H9 (cell line): ENCODE measurements at regions not wholly inside any gene's neighbourhood (a gene's known extent, or its start where the extent isn't known, plus 50 kb on each side); places are given as distances from the start of the nearest gene placed in this dataset.

Experiments
- DNase-seq: peaks from one replicate; pipeline ENCODE4 v3.0.0-alpha.2; 2017
- H2AFZ ChIP-seq: one replicate; pipeline ENCODE4 v1.6.1; 2013; ENCODE audit warnings: mild to moderate bottlenecking, low read length, control low read depth, moderate library complexity
- H2AK5ac ChIP-seq: 2 replicates; pipeline ENCODE4 v1.6.1; 2013; ENCODE audit warnings: low read length, control low read depth, mixed read lengths; ENCODE audit not compliant: insufficient read length
- H2BK120ac ChIP-seq: one replicate; pipeline ENCODE4 v1.6.1; 2013; ENCODE audit warnings: low read depth, mild to moderate bottlenecking, low read length, control low read depth, inconsistent platforms; ENCODE audit not compliant: poor library complexity, severe bottlenecking
- H2BK12ac ChIP-seq: 2 replicates; pipeline ENCODE4 v1.6.1; 2013; ENCODE audit warnings: low read length, control low read depth, mixed read lengths, low read depth; ENCODE audit not compliant: insufficient read length
- H2BK15ac ChIP-seq: 2 replicates; pipeline ENCODE4 v1.6.1; 2013; ENCODE audit warnings: low read depth, low read length, control low read depth
- H2BK20ac ChIP-seq: one replicate; pipeline ENCODE4 v1.6.1; 2013; ENCODE audit warnings: low read depth, mild to moderate bottlenecking, low read length, control low read depth, inconsistent platforms; ENCODE audit not compliant: poor library complexity, severe bottlenecking
- H2BK5ac ChIP-seq: 2 replicates; pipeline ENCODE4 v1.6.1; 2013; ENCODE audit warnings: low read length, control low read depth, mixed read lengths; ENCODE audit not compliant: insufficient read length
- H3K14ac ChIP-seq: 2 replicates; pipeline ENCODE4 v1.6.1; 2013; ENCODE audit warnings: low read length, control low read depth; ENCODE audit not compliant: insufficient read depth
- H3K18ac ChIP-seq: 2 replicates; pipeline ENCODE4 v1.6.1; 2013; ENCODE audit warnings: low read depth, mild to moderate bottlenecking, mixed read lengths, low read length, control low read depth; ENCODE audit not compliant: insufficient read length
- H3K23ac ChIP-seq: 2 replicates; pipeline ENCODE4 v1.6.1; 2013; ENCODE audit warnings: low read length, control low read depth, mixed read lengths, low read depth; ENCODE audit not compliant: insufficient read length
- H3K23me2 ChIP-seq: 2 replicates; pipeline ENCODE4 v1.6.1; 2013; ENCODE audit warnings: low read depth, mild to moderate bottlenecking, mixed read lengths, low read length, control low read depth; ENCODE audit not compliant: insufficient read length, poor library complexity, severe bottlenecking
- H3K27ac ChIP-seq: 2 replicates; pipeline ENCODE4 v1.5.1; 2013; ENCODE audit warnings: low read length, control low read depth, mixed read lengths, low read depth; ENCODE audit not compliant: insufficient read length
- H3K27me3 ChIP-seq: 2 replicates; pipeline ENCODE4 v1.6.1; 2013; ENCODE audit warnings: low read length, control low read depth, inconsistent platforms; ENCODE audit not compliant: insufficient read depth
- H3K4ac ChIP-seq: 2 replicates; pipeline ENCODE4 v1.6.1; 2013; ENCODE audit warnings: low read depth, mild to moderate bottlenecking, control low read depth, inconsistent platforms, low read length, moderate library complexity
- H3K4me1 ChIP-seq: 2 replicates; pipeline ENCODE4 v1.6.1; 2013; ENCODE audit warnings: low read length, control low read depth, inconsistent platforms; ENCODE audit not compliant: insufficient read depth
- H3K4me2 ChIP-seq: 2 replicates; pipeline ENCODE4 v1.6.1; 2013; ENCODE audit warnings: low read length, control low read depth, mixed read lengths; ENCODE audit not compliant: insufficient read length, insufficient read depth
- H3K56ac ChIP-seq: 2 replicates; pipeline ENCODE4 v1.6.1; 2013; ENCODE audit warnings: low read depth, mild to moderate bottlenecking, mixed read lengths, low read length, control low read depth; ENCODE audit not compliant: insufficient read length
- H3K79me1 ChIP-seq: 2 replicates; pipeline ENCODE4 v1.6.1; 2013; ENCODE audit warnings: low read depth, mild to moderate bottlenecking, moderate library complexity, low read length, control low read depth, inconsistent platforms; ENCODE audit not compliant: insufficient read depth, poor library complexity, severe bottlenecking
- H3K79me2 ChIP-seq: 2 replicates; pipeline ENCODE4 v1.6.1; 2013; ENCODE audit warnings: low read length, control low read depth, inconsistent platforms; ENCODE audit not compliant: insufficient read depth
- H3K9ac ChIP-seq: 2 replicates; pipeline ENCODE4 v1.6.1; 2013; ENCODE audit warnings: low read length, control low read depth, mixed read lengths; ENCODE audit not compliant: insufficient read length; ENCODE audit errors: extremely low read depth
- H3K9me3 ChIP-seq: one replicate; pipeline ENCODE4 v1.6.1; 2013; ENCODE audit warnings: low read depth, low read length, inconsistent platforms; ENCODE audit not compliant: control insufficient read depth
- H3T11ph ChIP-seq: one replicate; pipeline ENCODE4 v1.6.1; 2013; ENCODE audit warnings: mild to moderate bottlenecking, low read length, control low read depth, inconsistent platforms
- H4K20me1 ChIP-seq: one replicate; pipeline ENCODE4 v1.6.1; 2013; ENCODE audit not compliant: control insufficient read depth, insufficient read length, insufficient read depth
- H4K5ac ChIP-seq: 2 replicates; pipeline ENCODE4 v1.6.1; 2013; ENCODE audit warnings: low read depth, mild to moderate bottlenecking, mixed read lengths, low read length, control low read depth; ENCODE audit not compliant: insufficient read length
- H4K8ac ChIP-seq: replicated peaks from 2 replicates; pipeline ENCODE4 v1.6.1; 2013; ENCODE audit warnings: low read length, control low read depth, mixed read lengths, low read depth; ENCODE audit not compliant: insufficient read length
- H4K91ac ChIP-seq: 2 replicates; pipeline ENCODE4 v1.6.1; 2013; ENCODE audit warnings: low read depth, mild to moderate bottlenecking, moderate library complexity, mixed read lengths, low read length, control low read depth; ENCODE audit not compliant: insufficient read length
- H3K27ac Mint-ChIP-seq, 3 experiments: 2 replicates in 2 of 3; 3 replicates in 1 of 3; pipeline ENCODE4 v1.8.0; 2020 to 2021; ENCODE audit warnings: mixed read lengths in 3 of 3, mild to moderate bottlenecking in 1 of 3, moderate library complexity in 1 of 3
- H3K27me3 Mint-ChIP-seq: 2 replicates; pipeline ENCODE4 v1.8.0; 2021; ENCODE audit warnings: low read depth, mild to moderate bottlenecking, moderate library complexity, mixed read lengths
- H3K36me3 Mint-ChIP-seq, 3 experiments: 2 replicates in 2 of 3; 3 replicates in 1 of 3; pipeline ENCODE4 v1.8.0; 2020 to 2021; ENCODE audit warnings: low read depth in 3 of 3, mixed read lengths in 3 of 3; ENCODE audit not compliant: insufficient read depth in 1 of 3
- H3K4me1 Mint-ChIP-seq, 2 experiments: 2 replicates each; pipeline ENCODE4 v1.8.0; 2020; ENCODE audit warnings: mixed read lengths in 2 of 2
- H3K4me3 Mint-ChIP-seq, 2 experiments: 2 replicates in 1 of 2; 3 replicates in 1 of 2; pipeline ENCODE4 v1.8.0; 2020 to 2021; ENCODE audit warnings: mild to moderate bottlenecking in 2 of 2, mixed read lengths in 2 of 2, moderate library complexity in 1 of 2
- H3K9me3 Mint-ChIP-seq, 2 experiments: 2 replicates in 1 of 2; 3 replicates in 1 of 2; pipeline ENCODE4 v1.8.0; 2020; ENCODE audit warnings: mild to moderate bottlenecking in 2 of 2, mixed read lengths in 2 of 2, moderate library complexity in 1 of 2
- CTCF ChIP-seq: fragments of 200-600 bp; sonication (generic); conservative IDR thresholded peaks from 3 replicates; pipeline ENCODE4 v1.8.0; 2021; ENCODE audit warnings: antibody characterized with exemption, mild to moderate bottlenecking
- WGBS: extraction: QIAGEN DNeasy Blood & Tissue Kit; methylation state at CpG from one replicate; pipeline ENCODE4 v1.1.7; 2013; ENCODE audit warnings: missing lambda C conversion rate, low lambda C conversion rate, mixed read lengths; ENCODE audit not compliant: insufficient read length; ENCODE audit errors: extremely low coverage; 5-methylcytosine and 5-hydroxymethylcytosine counted together

DNA sequence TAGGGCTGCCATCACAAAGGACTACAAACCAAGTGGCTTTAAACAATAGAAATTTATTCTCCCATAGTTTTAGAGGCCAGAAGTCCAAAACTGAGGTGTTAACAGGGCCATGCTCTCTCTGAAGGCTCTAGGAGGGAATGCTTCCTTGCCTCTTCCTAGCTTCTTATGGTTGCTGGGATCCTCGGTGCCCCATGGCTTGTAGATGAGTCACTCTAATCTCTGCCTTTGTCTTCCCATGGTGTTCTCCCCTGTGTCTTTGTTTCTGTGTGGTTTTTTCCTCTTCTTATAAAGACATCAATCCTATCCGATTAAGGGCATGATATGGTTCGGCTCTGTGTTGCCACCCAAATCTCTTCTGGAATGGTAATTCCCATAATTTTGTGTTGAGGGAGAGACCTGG, 178.8 kb upstream of the NREP start:
- Histone ChIP-seq H3K23ac (no peak overlapping the region), H3K9ac (no peak overlapping the region), H2AK5ac (no peak overlapping the region), H2BK120ac (no peak overlapping the region), H3K18ac (no peak overlapping the region), H3K4me1 (0 out of 2 replicates have a peak, but pooled peaks cover 2% of the 10 kb centered on the region), H2BK12ac (no peak overlapping the region), H2BK5ac (no peak overlapping the region), H3K4me2 (no peak overlapping the region), H3K27me3 (no peaks in the 10 kb centered on the region), H3K79me2 (no peaks in the 10 kb centered on the region), H4K8ac (no peak overlapping the region), H4K20me1 (no peaks in the 10 kb centered on the region), H3K79me1 (no peaks in the 10 kb centered on the region), H3K23me2 (no peaks in the 10 kb centered on the region), H4K5ac (no peak overlapping the region), H3T11ph (no peak overlapping the region), H4K91ac (no peak overlapping the region), H2AFZ (no peak overlapping the region), H3K4ac (no peak overlapping the region), H2BK20ac (no peak overlapping the region), H2BK15ac (no peak overlapping the region), H3K56ac (no peak overlapping the region), H3K9me3 (no peaks in the 10 kb centered on the region), H3K27ac (no peak overlapping the region), H3K14ac (no peak overlapping the region)
- H3K4me3 Mint-ChIP-seq, result no peak overlapping the region
- no peak for TF ChIP-seq CTCF
- H3K27me3 Mint-ChIP-seq, result no peaks in the 10 kb centered on the region
- no peaks in the 10 kb centered on the region for H3K36me3 Mint-ChIP-seq
- no peak for DNase-seq
- no peak overlapping the region; a peak in 1 of 7 replicates for H3K27ac Mint-ChIP-seq
- H3K9me3 Mint-ChIP-seq, result no peaks in the 10 kb centered on the region
- no CpG with 5 or more reads among the region's 3 CpGs for WGBS
- H3K4me1 Mint-ChIP-seq, result peaks cover 14 to 18% of the 10 kb centered on the region in 2 experiments
